Lung (tissue), 11 donors: ENCODE measurements at regions not wholly inside any gene's neighbourhood (a gene's known extent, or its start where the extent isn't known, plus 50 kb on each side); places are given as distances from the start of the nearest gene placed in this dataset.

Experiments used
- ATAC-seq: fragments of 200-7000 bp; cut with Tn5 transposase; one replicate; pipeline ENCODE4 v1.9.1; 2020; ENCODE audit warnings: moderate number of reproducible peaks; ENCODE audit not compliant: insufficient read depth, low FRiP score
- DNase-seq, 3 donors: peaks; one replicate each; pipeline ENCODE4 v3.0.0-alpha.2; 2013 to 2017
- H3K27ac ChIP-seq, 2 donors: one replicate each; pipeline ENCODE4 v1.5.1; 2013; ENCODE audit warnings: mild to moderate bottlenecking in 2 of 2, moderate library complexity in 2 of 2, control low read depth in 1 of 2, inconsistent platforms in 1 of 2, low read depth in 1 of 2, low read length in 1 of 2
- H3K27me3 ChIP-seq, 3 donors: one replicate each; pipeline ENCODE4 v1.5.1; 2013; ENCODE audit warnings: low read length in 2 of 3; ENCODE audit not compliant: control insufficient read depth in 3 of 3, insufficient read depth in 3 of 3
- H3K36me3 ChIP-seq, 4 donors: one replicate each; pipeline ENCODE4 v1.5.1; 2013; ENCODE audit warnings: low read length in 4 of 4, mild to moderate bottlenecking in 1 of 4, moderate library complexity in 1 of 4; ENCODE audit not compliant: control insufficient read depth in 4 of 4, insufficient read depth in 4 of 4
- H3K4me1 ChIP-seq, 5 donors: one replicate each; pipeline ENCODE4 v1.5.1; 2013; ENCODE audit warnings: low read length in 5 of 5, mild to moderate bottlenecking in 2 of 5, moderate library complexity in 1 of 5; ENCODE audit not compliant: control insufficient read depth in 5 of 5, insufficient read depth in 5 of 5
- H3K4me3 ChIP-seq: one replicate; pipeline ENCODE4 v1.5.1; 2013; ENCODE audit warnings: mild to moderate bottlenecking, control low read depth, moderate library complexity
- H3K9ac ChIP-seq, 2 donors: one replicate each; pipeline ENCODE4 v1.5.1; 2013; ENCODE audit warnings: low read length in 2 of 2, control low read depth in 1 of 2; ENCODE audit not compliant: insufficient read depth in 1 of 2
- H3K9me3 ChIP-seq, 4 donors: one replicate each; pipeline ENCODE4 v1.5.1; 2013; ENCODE audit warnings: low read length in 3 of 4, mild to moderate bottlenecking in 1 of 4, moderate library complexity in 1 of 4; ENCODE audit not compliant: control insufficient read depth in 4 of 4, insufficient read depth in 3 of 4
- CTCF ChIP-seq: IDR thresholded peaks from 2 replicates; pipeline ENCODE4 v1.5.1; 2012; ENCODE audit warnings: mild to moderate bottlenecking; ENCODE audit errors: control extremely low read depth, extremely low read depth
- WGBS, 2 donors: extraction: QIAGEN DNeasy Blood & Tissue Kit; methylation state at CpG; one replicate each; pipeline ENCODE4 v1.1.7; 2013; 5-methylcytosine and 5-hydroxymethylcytosine counted together
- donor health status: control.
- donor health status: control.
- donor health status: Bipolar disorder and iron deficiency.
- donor health status: healthy.
- donor health status: DM: yes; HTN: yes; CAD: no.

- Histone ChIP-seq H3K4me3 (no peak overlapping the region), H3K4me1 (no peaks in the 10 kb centered on the region), H3K27ac (no peak overlapping the region), H3K27me3 (no peaks in the 10 kb centered on the region), H3K9ac (no peak overlapping the region), H3K36me3 (no peaks in the 10 kb centered on the region), H3K9me3 (peaks cover 0 to 5% (median 0%) of the 10 kb centered on the region in 4 donors)
- DNase-seq, result no peak
- WGBS, 2 donors, result 89% methylated on average over 6 of the region's 6 CpGs
- no peak for ATAC-seq
- TF ChIP-seq CTCF, result no peak
These were observed 55.1 kb upstream of the RGS4 start for GRCh38 chr1:163013826-163014600.

GRCh38 chr1:163006051-163006834 lies 62.9 kb upstream of the RGS4 start:
- ATAC-seq (no peak), DNase-seq (no peak)
- no peak for TF ChIP-seq CTCF
- H3K9ac ChIP-seq, result no peak overlapping the region
- no peaks in the 10 kb centered on the region for H3K27me3 ChIP-seq
- H3K9me3 ChIP-seq, result no peaks in the 10 kb centered on the region
- no peaks in the 10 kb centered on the region for H3K4me1 ChIP-seq
- H3K4me3 ChIP-seq, result no peak overlapping the region
- H3K36me3 ChIP-seq, result no peaks in the 10 kb centered on the region
- no peak overlapping the region for H3K27ac ChIP-seq
- 91 to 94% methylated on average over 10 of the region's 10 CpGs for WGBS, 2 donors

GRCh38 chr1:162997499-162998285 lies 71.5 kb upstream of the RGS4 start:
- Histone ChIP-seq H3K27ac (no peak overlapping the region), H3K9me3 (no peaks in the 10 kb centered on the region), H3K36me3 (no peaks in the 10 kb centered on the region), H3K4me1 (peaks cover 0 to 5% (median 0%) of the 10 kb centered on the region in 5 donors), H3K9ac (no peak overlapping the region), H3K4me3 (no peak overlapping the region), H3K27me3 (no peaks in the 10 kb centered on the region)
- DNase-seq (no peak), ATAC-seq (no peak)
- WGBS, 2 donors, result 87 to 88% methylated on average over 2 of the region's 2 CpGs
- no peak for TF ChIP-seq CTCF
